ENCODE measurements at regions not wholly inside any gene's neighbourhood (a gene's known extent, or its start where the extent isn't known, plus 50 kb on each side); places are given as distances from the start of the nearest gene placed in this dataset.
A peak's percentile ranks its signal among the peaks of the same experiment; 100 is the strongest.
"Not testable (repeated sequence)": the region's sequence is repeated elsewhere in the genome, so short reads cannot be mapped to it uniquely, and the experiment has no call there.

GRCh38 chr22:19606332-19607191, 82.4 kb upstream of the CLDN5 start:
- TF ChIP-seq, protein P1, sequence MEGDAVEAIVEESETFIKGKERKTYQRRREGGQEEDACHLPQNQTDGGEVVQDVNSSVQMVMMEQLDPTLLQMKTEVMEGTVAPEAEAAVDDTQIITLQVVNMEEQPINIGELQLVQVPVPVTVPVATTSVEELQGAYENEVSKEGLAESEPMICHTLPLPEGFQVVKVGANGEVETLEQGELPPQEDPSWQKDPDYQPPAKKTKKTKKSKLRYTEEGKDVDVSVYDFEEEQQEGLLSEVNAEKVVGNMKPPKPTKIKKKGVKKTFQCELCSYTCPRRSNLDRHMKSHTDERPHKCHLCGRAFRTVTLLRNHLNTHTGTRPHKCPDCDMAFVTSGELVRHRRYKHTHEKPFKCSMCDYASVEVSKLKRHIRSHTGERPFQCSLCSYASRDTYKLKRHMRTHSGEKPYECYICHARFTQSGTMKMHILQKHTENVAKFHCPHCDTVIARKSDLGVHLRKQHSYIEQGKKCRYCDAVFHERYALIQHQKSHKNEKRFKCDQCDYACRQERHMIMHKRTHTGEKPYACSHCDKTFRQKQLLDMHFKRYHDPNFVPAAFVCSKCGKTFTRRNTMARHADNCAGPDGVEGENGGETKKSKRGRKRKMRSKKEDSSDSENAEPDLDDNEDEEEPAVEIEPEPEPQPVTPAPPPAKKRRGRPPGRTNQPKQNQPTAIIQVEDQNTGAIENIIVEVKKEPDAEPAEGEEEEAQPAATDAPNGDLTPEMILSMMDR (IDR thresholded peaks at IDR 0.05), result no peak
- no peak for TF ChIP-seq POLR2A (IDR thresholded peaks at IDR 0.05)
- Histone ChIP-seq H3K27ac (peak overlapping the region in 2 of 3 donors; percentile 24 to 30), H3K4me1 (peaks cover 0 to 18% of the 10 kb centered on the region in 2 donors), H3K9me3 (no peaks in the 10 kb centered on the region), H3K4me3 (replicated peaks in 1 of 3) (no peak overlapping the region), H3K36me3 (no peaks in the 10 kb centered on the region), H3K27me3 (no peaks in the 10 kb centered on the region)
- WGBS, 2 donors, result 85 to 87% methylated on average over 16 of the region's 16 CpGs
- intact Hi-C loops (cut with DNase I), result no loop called here
- DNase-seq, result no peak

GRCh38 chr22:19607192-19608002, 83.2 kb upstream of the CLDN5 start:
- Histone ChIP-seq H3K27ac (peak overlapping the region in 2 of 3 donors; percentile 30 to 50), H3K27me3 (no peaks in the 10 kb centered on the region), H3K4me3 (replicated peaks in 1 of 3) (no peak overlapping the region), H3K9me3 (no peaks in the 10 kb centered on the region), H3K4me1 (peaks cover 0 to 18% of the 10 kb centered on the region in 2 donors), H3K36me3 (no peaks in the 10 kb centered on the region)
- 36 to 44% methylated on average over 17 to 18 of the region's 25 CpGs for WGBS, 2 donors
- intact Hi-C loops (cut with DNase I), result no loop called here
- TF ChIP-seq POLR2A (IDR thresholded peaks at IDR 0.05), result peak in 1 of 2 donors; percentile 39
- TF ChIP-seq, protein P1 (IDR thresholded peaks at IDR 0.05), result no peak
- peak; percentile 70 to 72 for DNase-seq

DNA sequence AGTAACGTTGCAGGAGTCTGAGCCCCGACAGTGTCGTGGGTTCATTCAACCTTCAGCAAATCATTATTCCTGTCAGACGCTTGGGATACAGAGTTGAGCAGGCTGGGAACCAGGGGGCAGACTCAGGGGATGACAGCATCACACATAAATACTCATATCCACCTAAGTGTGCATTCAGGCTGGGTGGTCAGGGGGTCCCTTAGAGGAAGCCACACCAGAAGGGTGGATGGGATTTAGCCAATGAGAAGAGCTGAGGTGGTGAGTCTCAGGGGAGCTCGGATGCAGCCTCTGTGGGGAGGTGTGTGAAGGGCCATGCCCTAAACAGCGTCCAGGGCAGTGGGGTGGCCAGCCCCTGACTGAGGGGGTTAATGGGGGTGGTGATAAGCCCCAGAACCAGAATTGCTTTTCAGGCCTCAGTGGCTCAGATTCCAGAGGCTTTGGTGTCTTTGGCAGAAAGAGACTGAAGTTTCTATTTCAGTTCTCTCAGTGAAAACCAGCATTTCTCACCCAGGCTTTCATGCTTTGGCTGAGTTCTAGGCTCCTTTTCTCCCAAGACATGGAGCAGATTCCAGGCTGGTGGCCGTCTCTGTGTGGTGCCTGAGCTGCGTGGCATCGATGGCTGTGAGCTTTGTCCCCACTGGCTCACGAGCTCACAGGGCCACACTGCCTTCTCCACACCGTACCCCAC, 83.9 kb upstream of the CLDN5 start:
- no peaks in the 10 kb centered on the region for H3K27me3 ChIP-seq
- WGBS, 2 donors, result 82 to 84% methylated on average over 11 of the region's 11 CpGs

DNA sequence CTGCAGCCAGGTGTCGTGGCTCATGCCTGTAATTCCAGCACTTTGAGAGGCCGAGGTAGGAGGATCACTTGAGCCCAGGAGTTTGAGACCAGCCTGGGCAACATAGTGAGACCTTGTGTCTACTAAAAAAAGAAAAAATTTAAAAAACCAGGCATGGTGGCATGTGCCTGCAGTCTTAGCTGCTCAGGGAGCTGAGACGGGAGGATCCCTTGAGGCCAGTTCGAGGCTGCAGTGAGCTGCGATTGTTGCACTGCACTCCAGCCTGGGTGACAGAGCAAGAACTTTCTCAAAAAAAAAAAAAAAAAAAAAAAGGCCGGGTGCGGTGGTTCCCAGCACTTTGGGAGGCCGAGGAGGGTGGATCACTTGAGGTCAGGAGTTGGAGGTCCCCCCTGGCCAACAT, 85.5 kb upstream of the CLDN5 start:
- H3K36me3 ChIP-seq; H3K9me3 ChIP-seq; H3K27me3 ChIP-seq; H3K27ac ChIP-seq; intact Hi-C loops (cut with DNase I); DNase-seq; H3K4me3 ChIP-seq (replicated peaks in 1 of 3): not testable (repeated sequence)
- H3K4me1 ChIP-seq, result peaks cover 0 to 18% of the 10 kb centered on the region in 2 donors
- WGBS, 2 donors, result 65 to 68% methylated on average over 8 of the region's 8 CpGs

More for the DNA sequence above, 83.9 kb upstream of the CLDN5 start:
- Histone ChIP-seq H3K27ac (peak overlapping the region in 1 of 3 donors; percentile 50), H3K36me3 (no peaks in the 10 kb centered on the region), H3K9me3 (no peaks in the 10 kb centered on the region), H3K4me1 (peaks cover 0 to 18% of the 10 kb centered on the region in 2 donors), H3K4me3 (replicated peaks in 1 of 3) (no peak overlapping the region)
- TF ChIP-seq, protein P1 (IDR thresholded peaks at IDR 0.05), result no peak
- no peak for TF ChIP-seq POLR2A (IDR thresholded peaks at IDR 0.05)
- no peak for DNase-seq
- intact Hi-C loops (cut with DNase I), result no loop called here

GRCh38 chr22:19610518-19611253, 86.5 kb upstream of the CLDN5 start:
- no peak overlapping the region for H3K4me3 ChIP-seq (replicated peaks in 1 of 3)
- no peak overlapping the region for H3K27ac ChIP-seq
- H3K9me3 ChIP-seq, result no peaks in the 10 kb centered on the region
- 69 to 78% methylated on average over 14 of the region's 14 CpGs for WGBS, 2 donors
- H3K4me1 ChIP-seq, result peaks cover 0 to 16% of the 10 kb centered on the region in 2 donors
- no peaks in the 10 kb centered on the region for H3K36me3 ChIP-seq
- no peaks in the 10 kb centered on the region for H3K27me3 ChIP-seq
- intact Hi-C loops (cut with DNase I), result no loop called here
- TF ChIP-seq POLR2A (IDR thresholded peaks at IDR 0.05), result no peak
- TF ChIP-seq, protein P1 (IDR thresholded peaks at IDR 0.05), result no peak
- no peak for DNase-seq

Measured in thyroid gland (tissue), 4 donors.